CD4-positive, alpha-beta T cell treated with Interferon gamma for 1 hour (primary cell): ENCODE measurements at regions not wholly inside any gene's neighbourhood (a gene's known extent, or its start where the extent isn't known, plus 50 kb on each side); places are given as distances from the start of the nearest gene placed in this dataset.
"Not testable (repeated sequence)": the region's sequence is repeated elsewhere in the genome, so short reads cannot be mapped to it uniquely, and the experiment has no call there.

Source experiments
- DNase-seq: peaks from one replicate; pipeline ENCODE4 v3.0.0-alpha.2; 2020

- no peak for DNase-seq
Measured at GRCh38 chrX:138847930-138848329, 136.4 kb upstream of the FGF13 start.

- DNase-seq: no peak
Measured at GRCh38 chrX:138845786-138846185, 134.3 kb upstream of the FGF13 start.

GRCh38 chrX:138807400-138807799 lies 95.9 kb upstream of the FGF13 start:
- DNase-seq: not testable (repeated sequence)

GRCh38 chrX:138794246-138794645 lies 82.7 kb upstream of the FGF13 start:
- no peak for DNase-seq

- no peak for DNase-seq
Measured at GRCh38 chrX:138791551-138791950, 80.0 kb upstream of the FGF13 start.

- no peak for DNase-seq
Measured at GRCh38 chrX:138788771-138789170, 77.3 kb upstream of the FGF13 start.

- not testable (repeated sequence) for DNase-seq
Measured at GRCh38 chrX:138778576-138778909, 67.0 kb upstream of the FGF13 start.

GRCh38 chrX:138777908-138778575 lies 66.5 kb upstream of the FGF13 start:
- DNase-seq: not testable (repeated sequence)

GRCh38 chrX:138777230-138777629 lies 65.7 kb upstream of the FGF13 start:
- DNase-seq: no peak

- no peak for DNase-seq
Measured at GRCh38 chrX:138775517-138775916, 64.0 kb upstream of the FGF13 start.

GRCh38 chrX:138771047-138771446 lies 59.5 kb upstream of the FGF13 start:
- DNase-seq: no peak

- DNase-seq: no peak
Measured at GRCh38 chrX:138769918-138770317, 58.4 kb upstream of the FGF13 start.

GRCh38 chrX:138765051-138765450 lies 53.5 kb upstream of the FGF13 start:
- no peak for DNase-seq

- DNase-seq: no peak
Measured at GRCh38 chrX:138763761-138764160, 52.2 kb upstream of the FGF13 start.

GRCh38 chrX:138761380-138761779 lies 49.9 kb upstream of the FGF13 start:
- DNase-seq: no peak
